ENCODE measurements at regions not wholly inside any gene's neighbourhood (a gene's known extent, or its start where the extent isn't known, plus 50 kb on each side); places are given as distances from the start of the nearest gene placed in this dataset.
"Not testable (repeated sequence)": the region's sequence is repeated elsewhere in the genome, so short reads cannot be mapped to it uniquely, and the experiment has no call there.

GRCh38 chr6:51184046-51184445 is 365.4 kb downstream of the TFAP2B start:
- Mint-ChIP-seq H3K27me3 (ENCODE audit: low read depth) (no peaks in the 10 kb centered on the region), H3K4me3 (ENCODE audit: unreplicated experiment) (no peak overlapping the region), H3K4me1 (ENCODE audit: low read depth) (no peaks in the 10 kb centered on the region), H3K36me3 (ENCODE audit: low read depth) (no peaks in the 10 kb centered on the region), H3K9me3 (ENCODE audit: low read depth) (peaks cover 5% of the 10 kb centered on the region), H3K27ac (ENCODE audit: unreplicated experiment) (no peak overlapping the region)
- no peak for TF ChIP-seq CTCF (IDR thresholded peaks at IDR 0.05)
- DNase-seq (ENCODE audit: low spot score), result no peak

DNA sequence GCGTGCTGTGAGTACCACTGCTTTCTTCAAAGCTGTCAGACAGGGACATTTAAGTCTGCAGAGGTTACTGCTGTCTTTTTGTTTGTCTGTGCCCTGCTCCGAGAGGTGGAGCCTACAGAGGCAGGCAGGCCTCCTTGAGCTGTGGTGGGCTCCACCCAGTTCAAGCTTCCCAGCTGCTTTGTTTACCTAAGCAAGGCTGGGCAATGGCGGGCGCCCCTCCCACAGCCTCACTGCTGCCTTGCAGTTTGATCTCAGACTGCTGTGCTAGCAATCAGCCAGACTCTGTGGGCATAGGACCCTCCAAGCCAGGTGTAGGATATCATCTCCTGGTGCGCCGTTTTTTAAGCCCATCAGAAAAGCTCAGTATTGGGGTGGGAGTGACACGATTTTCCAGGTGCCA is 374.5 kb downstream of the TFAP2B start:
- H3K4me1 Mint-ChIP-seq (ENCODE audit: low read depth); H3K4me3 Mint-ChIP-seq (ENCODE audit: unreplicated experiment); H3K27ac Mint-ChIP-seq (ENCODE audit: unreplicated experiment); H3K36me3 Mint-ChIP-seq (ENCODE audit: low read depth); H3K27me3 Mint-ChIP-seq (ENCODE audit: low read depth); DNase-seq (ENCODE audit: low spot score): not testable (repeated sequence)
- H3K9me3 Mint-ChIP-seq (ENCODE audit: low read depth), result peaks cover 12% of the 10 kb centered on the region

- TF ChIP-seq CTCF (IDR thresholded peaks at IDR 0.05), result no peak
- Mint-ChIP-seq H3K9me3 (ENCODE audit: low read depth) (no peaks in the 10 kb centered on the region), H3K4me3 (ENCODE audit: unreplicated experiment) (no peak overlapping the region), H3K36me3 (ENCODE audit: low read depth) (no peaks in the 10 kb centered on the region), H3K4me1 (ENCODE audit: low read depth) (peaks cover 5% of the 10 kb centered on the region), H3K27me3 (ENCODE audit: low read depth) (no peaks in the 10 kb centered on the region), H3K27ac (ENCODE audit: unreplicated experiment) (no peak overlapping the region)
- DNase-seq (ENCODE audit: low spot score), result no peak
Observed at GRCh38 chr6:51199105-51199552, 380.5 kb downstream of the TFAP2B start.

- Mint-ChIP-seq H3K27me3 (ENCODE audit: low read depth) (no peaks in the 10 kb centered on the region), H3K27ac (ENCODE audit: unreplicated experiment) (no peak overlapping the region), H3K9me3 (ENCODE audit: low read depth) (no peaks in the 10 kb centered on the region), H3K36me3 (ENCODE audit: low read depth) (no peaks in the 10 kb centered on the region), H3K4me1 (ENCODE audit: low read depth) (peaks cover 5% of the 10 kb centered on the region), H3K4me3 (ENCODE audit: unreplicated experiment) (no peak overlapping the region)
- TF ChIP-seq CTCF (IDR thresholded peaks at IDR 0.05), result no peak
- DNase-seq (ENCODE audit: low spot score), result no peak
Observed at GRCh38 chr6:51199733-51200260, 381.1 kb downstream of the TFAP2B start.

DNA sequence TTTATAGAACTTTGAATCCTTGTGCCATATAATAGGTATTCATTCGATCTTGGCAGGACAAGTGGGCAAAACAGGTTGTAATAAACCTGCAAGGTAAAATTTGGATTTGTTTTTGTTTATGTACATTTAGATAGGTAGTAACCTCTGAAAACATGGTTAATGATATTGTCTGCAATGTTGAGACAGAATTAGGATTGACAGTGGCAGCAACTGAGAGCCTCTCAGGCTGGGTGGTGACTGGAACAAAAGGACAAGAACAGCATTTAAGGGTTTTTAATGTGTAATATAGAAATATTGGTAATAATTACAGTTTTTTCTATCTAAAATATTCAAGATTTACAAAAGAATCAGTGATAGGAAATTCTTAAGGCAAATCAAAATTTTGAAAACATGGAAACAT is 382.0 kb downstream of the TFAP2B start:
- no peaks in the 10 kb centered on the region for H3K36me3 Mint-ChIP-seq (ENCODE audit: low read depth)
- no peak overlapping the region for H3K27ac Mint-ChIP-seq (ENCODE audit: unreplicated experiment)
- no peak overlapping the region for H3K4me3 Mint-ChIP-seq (ENCODE audit: unreplicated experiment)
- TF ChIP-seq CTCF (IDR thresholded peaks at IDR 0.05), result no peak
- no peak for DNase-seq (ENCODE audit: low spot score)
- no peaks in the 10 kb centered on the region for H3K9me3 Mint-ChIP-seq (ENCODE audit: low read depth)
- peaks cover 5% of the 10 kb centered on the region for H3K4me1 Mint-ChIP-seq (ENCODE audit: low read depth)
- no peaks in the 10 kb centered on the region for H3K27me3 Mint-ChIP-seq (ENCODE audit: low read depth)

- not testable (repeated sequence) for DNase-seq (ENCODE audit: low spot score); H3K27ac Mint-ChIP-seq (ENCODE audit: unreplicated experiment); H3K9me3 Mint-ChIP-seq (ENCODE audit: low read depth); H3K27me3 Mint-ChIP-seq (ENCODE audit: low read depth); H3K4me3 Mint-ChIP-seq (ENCODE audit: unreplicated experiment); H3K36me3 Mint-ChIP-seq (ENCODE audit: low read depth)
- H3K4me1 Mint-ChIP-seq (ENCODE audit: low read depth), result peaks cover 14% of the 10 kb centered on the region
Observed at GRCh38 chr6:51202653-51203052, 384.0 kb downstream of the TFAP2B start.
